ENCODE measurements at regions not wholly inside any gene's neighbourhood (a gene's known extent, or its start where the extent isn't known, plus 50 kb on each side); places are given as distances from the start of the nearest gene placed in this dataset.
"Not testable (repeated sequence)": the region's sequence is repeated elsewhere in the genome, so short reads cannot be mapped to it uniquely, and the experiment has no call there.

DNA sequence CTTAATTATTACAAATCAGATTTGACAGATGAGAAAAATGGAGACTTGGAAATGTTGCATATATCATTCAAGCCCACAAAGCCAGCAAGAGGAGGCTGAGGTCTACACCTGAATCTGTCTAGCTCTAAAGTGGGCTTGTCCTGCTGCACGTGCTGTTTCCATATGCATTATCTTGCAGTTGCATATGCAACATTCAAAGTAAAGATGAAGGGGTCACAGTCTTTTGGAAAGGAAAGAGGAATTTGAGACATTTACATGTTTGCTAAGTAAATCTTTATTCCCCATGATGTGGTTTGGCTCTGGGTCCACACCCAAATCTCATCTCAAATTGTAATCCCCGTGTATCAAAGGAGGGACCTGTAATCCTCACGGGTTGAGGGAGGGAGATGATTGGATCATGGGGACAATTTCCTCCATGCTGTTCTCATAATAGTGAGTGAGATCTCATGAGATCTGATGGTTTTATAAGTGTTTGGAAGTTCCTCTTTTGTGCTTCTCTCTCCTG, 98.3 kb downstream of the BACH1 start:
- no peak for DNase-seq (ENCODE audit: extremely low read depth in 1 of 2, low read depth in 1 of 2)

DNA sequence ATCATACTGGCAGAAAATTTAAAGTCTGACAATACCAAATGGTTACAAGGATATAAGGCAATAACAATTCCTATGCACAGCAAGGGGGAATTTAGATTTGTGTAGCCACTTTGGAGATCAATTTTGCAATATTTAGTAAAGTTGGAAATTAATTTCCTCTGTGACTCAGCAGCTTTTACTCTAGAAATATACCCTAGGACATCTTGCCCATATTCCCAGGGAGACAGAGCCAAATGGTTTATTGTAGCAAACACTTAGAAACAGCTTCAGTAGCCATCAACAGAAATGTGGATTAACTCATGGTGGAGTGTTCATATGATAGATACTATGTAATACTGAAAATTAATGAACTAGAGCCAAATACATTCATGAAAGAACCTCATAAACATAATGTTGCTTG, 104.6 kb downstream of the BACH1 start:
- no peak for DNase-seq (ENCODE audit: extremely low read depth in 1 of 2, low read depth in 1 of 2)

DNA sequence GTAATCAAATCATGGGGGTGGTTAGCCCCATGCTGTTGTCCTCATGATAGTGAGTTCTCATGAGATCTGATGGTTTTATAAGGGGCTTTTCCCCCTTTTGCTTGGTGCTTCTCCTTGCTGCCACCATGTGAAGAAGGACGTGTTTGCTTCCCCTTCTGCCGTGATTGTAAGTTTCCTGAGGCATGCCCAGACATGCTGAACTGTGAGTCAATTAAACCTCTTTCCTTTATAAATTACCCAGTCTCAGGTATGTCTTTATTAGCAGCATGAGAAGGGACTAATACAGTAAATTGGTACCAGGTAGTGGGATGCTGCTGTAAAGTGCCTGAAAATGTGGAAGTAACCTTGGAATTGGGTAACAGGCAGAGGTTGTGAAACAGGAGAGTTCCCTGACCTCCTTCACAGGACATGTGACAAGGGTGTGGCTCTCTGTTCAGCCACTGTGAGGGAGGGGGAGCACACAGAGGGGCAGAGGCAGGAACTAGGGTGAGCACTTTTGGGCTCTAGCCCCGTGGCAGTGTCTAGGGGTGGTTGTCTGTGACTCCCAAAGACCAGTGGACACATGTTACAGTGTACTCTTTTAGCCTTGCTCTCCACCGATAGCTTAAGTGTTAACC, 105.3 kb downstream of the BACH1 start:
- no peak for DNase-seq (ENCODE audit: extremely low read depth in 1 of 2, low read depth in 1 of 2)

DNA sequence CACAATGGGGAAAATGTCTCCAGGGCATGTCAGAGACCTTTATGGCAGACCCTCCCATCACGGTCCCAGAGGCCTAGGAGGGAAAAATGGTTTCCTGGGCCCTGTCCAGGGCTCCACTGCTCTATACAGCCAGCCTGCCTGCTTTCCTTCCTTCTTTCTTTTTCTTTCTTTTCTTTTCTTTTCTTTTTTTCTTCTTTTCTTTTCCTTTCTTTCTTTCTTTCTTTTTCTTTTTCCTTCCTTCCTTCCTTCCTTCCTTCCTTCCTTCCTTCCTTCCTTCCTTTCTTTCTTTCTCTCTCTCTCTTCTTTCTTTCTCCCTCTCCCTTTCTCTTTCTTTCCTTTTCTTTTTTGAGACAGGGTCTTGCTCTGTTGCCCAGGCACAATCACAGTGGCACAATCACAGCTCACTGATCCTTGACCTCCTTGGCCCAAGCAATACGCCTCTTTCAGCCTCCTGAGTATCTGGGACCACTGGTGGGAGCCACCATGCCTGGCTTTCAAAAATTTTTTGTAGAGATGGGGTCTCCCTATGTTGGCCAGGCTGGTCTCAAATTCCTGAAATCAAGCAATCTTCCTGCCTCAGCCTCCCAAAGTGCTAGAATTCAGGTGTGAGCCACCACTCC, 106.9 kb downstream of the BACH1 start:
- no peak for DNase-seq (ENCODE audit: extremely low read depth in 1 of 2, low read depth in 1 of 2)

DNA sequence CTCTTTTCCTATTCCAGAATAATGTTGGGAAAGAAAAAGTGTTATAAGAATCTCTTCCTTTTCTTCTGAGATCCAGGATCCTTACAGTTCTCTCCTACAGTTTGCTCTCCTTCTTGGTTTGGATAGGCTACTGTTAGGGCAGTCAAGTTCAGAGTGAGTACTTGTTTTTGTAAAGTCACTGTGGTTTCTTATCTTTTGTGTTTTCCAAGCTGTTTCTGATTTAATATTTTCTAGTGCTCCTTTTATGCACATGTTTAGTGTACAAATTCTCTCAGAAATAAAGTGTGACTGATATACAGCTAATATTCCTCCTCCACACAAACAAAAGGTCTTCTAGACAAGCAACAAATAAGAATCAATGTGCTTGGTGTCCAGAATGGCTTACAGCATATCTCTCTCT, 107.7 kb downstream of the BACH1 start:
- DNase-seq (ENCODE audit: extremely low read depth in 1 of 2, low read depth in 1 of 2) = no peak

DNA sequence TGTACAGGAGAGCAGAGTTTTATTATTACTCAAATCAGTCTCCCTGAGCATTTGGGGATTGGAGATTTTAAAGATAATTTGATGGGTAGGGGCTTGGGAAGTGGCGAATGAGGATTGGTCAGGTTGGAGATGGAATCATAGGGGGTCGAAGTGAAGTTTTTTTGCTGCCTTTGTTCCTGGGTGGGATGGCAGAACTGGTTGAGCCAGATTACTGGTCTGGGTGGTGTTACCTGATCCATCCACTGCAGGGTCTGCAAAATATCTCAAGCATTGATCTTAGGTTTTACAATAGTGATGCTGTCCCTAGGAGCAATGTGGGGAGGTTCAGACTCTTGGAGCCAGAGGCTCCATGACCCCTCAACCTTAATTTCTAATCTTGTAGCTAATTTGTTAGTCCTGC, 108.8 kb downstream of the BACH1 start:
- DNase-seq (ENCODE audit: extremely low read depth in 1 of 2, low read depth in 1 of 2) = no peak

DNA sequence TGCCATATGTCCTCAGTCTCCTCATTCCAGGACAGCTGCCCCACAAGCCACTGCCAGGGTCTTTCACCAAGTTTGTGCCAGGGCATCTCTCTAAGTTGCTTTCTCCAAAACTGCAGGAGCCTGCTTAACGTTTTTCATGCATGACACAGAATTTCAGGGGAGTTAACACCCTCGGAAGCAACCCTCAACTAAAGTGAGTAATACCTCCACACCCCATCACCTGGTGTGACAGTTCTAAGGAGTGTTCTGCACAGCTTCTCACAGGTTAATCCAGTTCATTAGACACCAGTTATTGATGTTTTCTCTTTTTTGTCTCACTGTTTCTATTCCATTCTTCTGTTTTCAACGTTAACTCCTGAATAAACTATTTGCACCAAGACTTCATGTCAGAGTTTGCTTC, 115.0 kb downstream of the BACH1 start:
- no peak for DNase-seq (ENCODE audit: extremely low read depth in 1 of 2, low read depth in 1 of 2)

DNA sequence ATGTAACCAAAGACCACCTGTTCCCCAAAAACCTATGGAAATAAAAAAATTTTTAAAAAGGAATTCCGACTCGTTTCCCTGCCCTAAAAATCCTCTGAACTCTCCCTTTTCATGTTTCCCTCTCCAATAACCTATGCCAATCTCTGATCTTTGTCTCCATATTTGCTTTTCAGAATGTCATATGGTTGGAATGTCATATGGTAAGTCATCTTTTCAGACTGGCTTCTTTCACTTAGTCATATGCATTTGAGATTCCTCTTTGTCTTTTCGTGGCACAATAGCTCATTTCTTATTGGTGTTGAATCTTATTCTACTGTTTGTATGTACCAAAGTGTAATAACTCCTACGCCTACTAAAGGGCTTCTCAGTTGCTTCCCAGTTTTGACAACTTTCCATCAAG, 117.5 kb downstream of the BACH1 start:
- no peak for DNase-seq (ENCODE audit: extremely low read depth in 1 of 2, low read depth in 1 of 2)

DNA sequence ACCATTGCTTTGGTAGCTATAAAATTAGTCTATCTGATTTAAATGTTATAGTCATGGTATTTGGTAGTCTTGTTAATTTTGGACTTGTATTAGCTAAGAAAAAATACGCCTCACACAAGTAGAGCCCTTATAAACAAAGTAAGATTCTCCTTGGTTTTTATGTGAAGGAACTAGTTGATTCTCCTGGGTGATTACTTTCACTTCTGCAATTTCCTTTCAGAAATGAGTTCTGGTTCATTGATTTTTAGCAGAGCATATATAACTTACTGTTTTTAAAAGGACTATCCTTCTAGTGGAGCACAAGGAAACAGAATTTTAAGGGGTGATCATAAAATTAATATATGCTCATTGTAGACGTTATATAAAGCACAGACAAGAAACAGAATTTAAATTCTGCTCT, 120.1 kb downstream of the BACH1 start:
- DNase-seq (ENCODE audit: extremely low read depth in 1 of 2, low read depth in 1 of 2) = no peak

DNA sequence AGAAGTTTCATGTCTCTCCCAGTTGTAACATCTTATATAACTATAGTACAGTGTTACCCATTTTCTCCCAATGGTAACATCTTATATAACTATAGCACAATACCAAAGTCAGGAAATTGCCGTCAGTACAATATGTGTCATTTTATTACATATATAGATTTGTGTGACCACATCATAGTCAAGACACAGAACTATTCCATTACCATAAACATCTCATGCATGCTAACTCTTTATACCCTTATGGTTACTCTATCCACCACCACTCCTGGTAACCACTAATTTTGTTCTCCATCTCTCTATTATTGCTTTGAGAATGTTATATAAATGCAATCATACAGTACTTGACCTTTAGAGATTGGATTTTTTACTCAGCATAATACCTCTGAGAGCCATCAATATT, 120.7 kb downstream of the BACH1 start:
- no peak for DNase-seq (ENCODE audit: extremely low read depth in 1 of 2, low read depth in 1 of 2)

DNA sequence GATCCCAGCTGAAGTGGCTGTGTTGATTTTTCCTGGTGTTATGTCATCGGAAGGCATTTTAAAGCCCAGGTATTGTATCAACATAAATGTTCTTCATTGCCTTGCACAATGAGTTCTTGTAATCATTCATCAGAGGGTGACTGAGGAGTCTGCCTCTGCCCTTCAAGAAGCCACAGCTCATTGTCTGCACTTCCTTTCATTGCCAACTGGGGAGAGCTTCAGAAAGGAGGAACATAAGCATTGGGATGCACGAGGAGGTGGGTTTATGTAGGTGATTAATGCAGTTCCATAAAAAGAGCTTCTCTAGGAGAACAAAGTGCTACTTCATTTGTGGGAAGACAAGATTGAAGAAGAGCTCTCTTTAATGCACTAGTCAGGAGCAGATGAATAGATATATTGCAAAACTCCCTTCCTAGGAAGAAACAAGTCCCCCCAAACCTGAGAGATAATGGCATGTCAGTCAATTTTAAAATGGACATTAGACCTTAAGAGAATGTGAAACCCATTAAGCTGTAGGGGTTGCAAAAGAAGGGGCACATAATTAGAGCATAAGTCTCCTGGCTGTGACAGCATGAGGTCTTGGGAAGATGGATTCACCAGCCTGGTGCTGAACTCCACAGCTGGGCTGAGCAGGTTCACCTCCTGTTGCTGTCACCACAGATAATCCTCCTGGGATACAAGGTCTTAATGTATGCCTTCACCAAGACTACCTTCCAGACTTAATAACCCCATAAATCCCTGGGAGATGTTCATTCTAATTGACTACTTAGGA, 124.6 kb downstream of the BACH1 start:
- DNase-seq (ENCODE audit: extremely low read depth in 1 of 2, low read depth in 1 of 2) = no peak

DNA sequence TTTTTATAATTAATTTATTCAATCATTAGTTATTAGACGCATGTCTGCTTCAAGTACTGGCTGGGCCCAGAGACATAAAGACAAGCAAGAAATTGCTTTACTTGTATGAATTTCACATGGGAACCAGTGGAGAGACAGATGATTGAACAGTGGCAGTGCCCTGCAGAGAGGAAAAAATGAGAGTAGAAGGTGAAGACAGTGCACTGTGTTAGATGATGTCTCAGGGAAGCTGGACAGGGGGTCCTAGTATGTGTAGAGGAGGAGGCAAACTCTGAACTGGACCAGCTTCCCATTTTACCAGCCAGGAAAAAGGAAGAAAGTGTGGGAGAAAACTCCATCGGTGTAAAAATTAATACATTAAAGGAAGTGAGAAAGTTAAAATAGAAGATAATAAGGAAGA, 126.0 kb downstream of the BACH1 start:
- DNase-seq (ENCODE audit: extremely low read depth in 1 of 2, low read depth in 1 of 2) = no peak

DNA sequence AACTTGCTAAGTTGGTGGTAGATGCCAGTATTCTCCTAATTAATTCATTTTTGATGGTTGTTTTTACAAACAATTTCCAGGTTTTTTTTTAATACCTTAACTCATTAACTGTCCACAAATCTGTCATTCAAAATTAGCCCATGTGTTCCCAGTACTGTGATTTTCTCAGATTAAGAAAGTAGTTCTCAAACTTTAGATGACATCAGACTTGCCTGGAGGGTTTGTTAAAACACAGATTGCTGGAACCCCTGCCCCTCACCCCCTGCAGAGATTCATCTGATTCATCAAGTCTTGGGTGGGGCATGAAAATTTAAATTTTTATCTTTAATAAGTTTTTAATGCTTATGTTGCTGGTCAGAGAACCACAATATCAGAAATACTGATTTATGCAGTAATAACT, 130.5 kb downstream of the BACH1 start:
- no peak for DNase-seq (ENCODE audit: extremely low read depth in 1 of 2, low read depth in 1 of 2)

DNA sequence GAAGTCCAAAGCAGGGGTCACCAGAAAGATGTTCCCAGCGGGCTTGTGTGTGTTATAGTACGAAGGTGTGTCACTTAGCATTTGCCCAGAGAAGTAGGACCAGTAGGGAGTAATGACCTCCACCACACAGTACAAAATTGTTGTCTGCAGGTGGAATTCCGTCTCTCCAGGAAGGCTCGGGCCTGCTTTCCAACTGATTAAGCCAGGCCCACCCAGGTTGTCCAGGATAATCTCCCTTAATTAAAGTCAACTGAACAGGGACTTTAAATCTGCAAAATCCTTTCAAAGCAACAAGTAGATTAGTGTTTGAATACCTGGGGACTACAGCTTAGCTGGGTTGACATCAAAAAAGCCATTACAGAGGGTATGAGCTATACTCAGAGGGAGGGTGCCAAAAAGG, 131.3 kb downstream of the BACH1 start:
- no peak for DNase-seq (ENCODE audit: extremely low read depth in 1 of 2, low read depth in 1 of 2)

DNA sequence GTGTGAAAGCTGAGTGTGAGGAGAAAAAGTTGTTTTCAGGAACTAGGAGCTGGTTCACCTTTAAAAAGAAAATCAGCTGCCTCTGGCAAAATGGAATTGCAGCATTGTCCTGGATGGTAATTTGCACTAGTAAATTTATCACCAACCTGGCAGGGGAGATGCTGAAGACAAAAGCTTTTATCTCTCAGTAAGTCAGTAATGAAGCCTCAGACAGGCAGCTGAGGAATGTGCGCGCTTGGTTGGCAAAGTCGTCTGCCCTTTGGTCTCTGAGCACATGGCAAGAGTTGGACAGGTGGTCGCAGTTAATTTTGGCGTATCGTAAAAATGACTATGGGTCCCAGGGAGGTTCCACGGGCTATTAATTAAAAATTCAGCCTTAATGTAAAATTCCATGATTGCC, 131.9 kb downstream of the BACH1 start:
- DNase-seq (ENCODE audit: extremely low read depth in 1 of 2, low read depth in 1 of 2) = no peak

DNA sequence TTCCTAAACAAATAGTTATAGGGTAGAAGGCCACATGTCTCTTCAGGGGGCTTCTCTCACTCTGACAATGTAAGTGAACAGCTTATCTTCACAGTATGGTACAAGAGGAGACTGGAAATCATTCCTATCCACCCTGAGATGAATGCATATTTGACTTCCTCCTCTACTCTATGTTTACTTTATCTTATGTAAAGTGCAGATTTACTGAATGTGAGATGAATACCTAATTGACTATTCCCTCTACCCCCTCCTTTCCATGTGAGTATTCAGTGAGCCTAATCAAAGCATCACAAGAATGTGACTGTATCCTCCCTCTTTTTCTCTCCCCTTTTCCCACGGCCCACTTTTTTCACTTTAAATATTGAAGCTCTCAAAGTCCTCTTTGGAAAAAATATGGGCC, 132.5 kb downstream of the BACH1 start:
- no peak for DNase-seq (ENCODE audit: extremely low read depth in 1 of 2, low read depth in 1 of 2)

DNA sequence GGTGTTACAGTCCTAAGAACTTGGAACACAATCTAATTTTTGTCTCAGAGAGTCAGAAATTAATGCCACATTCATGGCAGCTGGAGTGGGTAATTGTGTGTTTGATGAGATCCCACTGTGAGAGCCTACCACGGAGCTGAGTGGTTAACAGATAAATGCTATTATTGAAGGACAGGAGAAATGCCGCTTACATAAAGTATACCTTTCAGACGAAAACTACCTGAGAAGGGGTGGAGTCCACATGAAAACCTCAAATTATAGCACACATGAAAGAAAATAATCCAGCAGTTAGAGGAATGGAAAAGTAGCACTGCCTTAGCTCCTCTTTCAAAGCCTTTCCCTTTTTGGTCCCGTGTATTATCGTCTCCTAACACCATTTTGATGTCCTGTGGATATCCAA, 133.0 kb downstream of the BACH1 start:
- no peak for DNase-seq (ENCODE audit: extremely low read depth in 1 of 2, low read depth in 1 of 2)

DNA sequence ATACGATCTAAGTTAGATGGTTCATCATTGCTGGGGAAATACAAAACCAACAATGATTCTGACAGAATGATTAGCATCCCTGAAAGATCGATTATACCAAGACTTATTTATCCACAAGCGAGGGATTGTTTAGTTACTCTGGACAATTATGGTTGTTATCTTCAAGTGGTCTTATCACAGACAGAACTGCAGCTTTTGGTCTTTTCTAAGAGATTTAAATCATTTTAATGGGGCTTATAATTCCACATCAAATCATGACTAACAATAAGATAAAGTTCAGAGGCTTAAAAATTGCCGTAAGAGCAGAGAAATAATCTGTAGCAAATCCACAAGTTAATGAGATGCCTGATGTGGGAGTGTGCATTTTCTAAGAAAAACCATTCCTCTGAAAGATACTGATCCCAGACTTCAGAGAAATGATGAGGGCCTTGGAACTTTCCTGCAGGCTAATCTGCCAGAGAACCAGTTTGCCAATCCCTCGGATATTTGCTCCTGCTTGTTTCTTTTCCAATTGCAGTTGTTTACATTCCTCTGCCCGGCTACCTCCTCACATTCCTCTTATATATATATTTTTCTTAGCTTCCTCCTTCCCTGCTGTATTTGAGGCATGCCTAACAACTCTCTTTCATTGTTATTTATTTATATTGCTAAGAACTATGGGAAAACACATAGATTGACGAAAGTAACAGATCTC, 134.8 kb downstream of the BACH1 start:
- no peak for DNase-seq (ENCODE audit: extremely low read depth in 1 of 2, low read depth in 1 of 2)

DNA sequence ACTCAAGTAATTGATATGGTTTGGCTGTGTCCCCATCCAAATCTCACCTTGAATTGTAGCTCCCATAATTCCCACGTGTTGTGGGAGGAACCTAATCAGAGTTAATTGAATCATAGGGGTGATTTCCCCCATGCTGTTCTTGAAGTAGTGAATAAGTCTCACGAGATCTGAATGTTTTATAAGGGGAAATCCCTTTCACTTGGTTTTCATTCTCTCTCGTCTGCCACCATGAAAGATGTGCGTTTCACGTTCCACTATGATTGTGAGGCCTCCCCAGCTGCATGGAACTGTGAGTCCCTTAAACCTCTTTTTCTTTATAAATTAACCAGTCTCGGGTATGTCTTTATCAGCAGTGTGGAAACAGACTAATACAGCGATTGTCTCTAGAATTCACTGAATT, 135.4 kb downstream of the BACH1 start:
- DNase-seq (ENCODE audit: extremely low read depth in 1 of 2, low read depth in 1 of 2) = no peak

DNA sequence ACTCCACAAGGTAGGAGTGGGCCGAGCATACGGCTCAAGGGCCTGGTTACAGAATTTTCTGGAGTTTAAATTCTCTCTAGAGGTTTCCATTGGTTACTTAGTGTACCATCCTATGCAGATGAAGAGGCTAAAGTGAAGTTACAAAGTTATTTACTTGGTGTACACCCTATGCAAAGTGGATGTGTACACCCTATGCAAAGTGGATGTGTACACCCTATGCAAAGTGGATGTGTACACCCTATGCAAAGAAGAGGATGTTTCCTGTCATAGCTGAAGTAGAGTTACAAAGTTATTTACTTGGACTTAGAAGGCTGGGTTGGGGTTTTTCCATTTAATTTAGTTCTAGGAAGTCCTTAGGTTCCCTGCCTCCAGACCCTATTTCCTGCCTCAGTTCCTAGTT, 136.3 kb downstream of the BACH1 start:
- not testable (repeated sequence) for DNase-seq (ENCODE audit: extremely low read depth in 1 of 2, low read depth in 1 of 2)

DNA sequence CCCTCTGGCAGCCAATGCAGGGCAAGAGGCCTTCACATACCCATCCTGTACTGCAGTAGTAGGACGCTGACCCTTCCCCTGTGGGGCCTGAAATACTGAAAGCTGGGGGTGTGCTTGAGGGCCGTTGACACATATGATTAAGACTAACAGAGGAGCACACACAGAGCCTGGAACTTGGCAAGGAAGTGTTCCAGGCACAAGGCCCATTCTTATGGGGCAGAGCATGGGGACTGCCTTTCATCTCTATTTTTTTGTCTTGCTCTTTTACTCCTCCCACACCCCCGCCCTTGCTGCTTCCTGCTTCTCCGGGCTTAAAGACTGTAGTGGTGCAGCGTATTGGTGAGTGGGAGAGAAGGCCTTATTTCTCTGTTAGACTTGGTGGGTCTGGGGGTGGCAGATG, 137.4 kb downstream of the BACH1 start:
- DNase-seq (ENCODE audit: extremely low read depth in 1 of 2, low read depth in 1 of 2) = peak in 1 of 2 donors; percentile 2

DNA sequence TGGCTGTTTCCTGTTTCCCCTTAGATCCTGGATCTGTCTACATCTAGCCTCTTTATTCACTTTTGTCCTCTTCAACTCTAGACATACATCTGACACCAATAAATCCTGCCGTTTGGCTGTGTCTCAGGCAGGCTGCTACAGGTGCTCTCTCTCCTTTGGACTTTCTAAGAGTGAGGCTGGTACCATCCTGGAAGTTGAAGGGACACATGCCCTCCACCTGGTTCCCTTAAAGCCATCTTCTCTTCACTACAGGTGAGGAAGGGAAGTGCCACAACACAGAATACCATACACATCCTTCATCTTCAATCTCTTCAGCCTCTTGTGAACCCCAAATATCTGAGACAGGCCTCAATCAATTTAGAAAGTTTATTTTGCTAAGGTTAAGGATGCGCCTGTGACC, 137.9 kb downstream of the BACH1 start:
- DNase-seq (ENCODE audit: extremely low read depth in 1 of 2, low read depth in 1 of 2) = no peak
